T1000 (cell line): ENCODE measurements at regions not wholly inside any gene's neighbourhood (a gene's known extent, or its start where the extent isn't known, plus 50 kb on each side); places are given as distances from the start of the nearest gene placed in this dataset.
A peak's percentile ranks its signal among the peaks of the same experiment; 100 is the strongest.
"Not testable (repeated sequence)": the region's sequence is repeated elsewhere in the genome, so short reads cannot be mapped to it uniquely, and the experiment has no call there.

Source experiments
- DNase-seq: peaks from one replicate; lab custom pipeline; 2025; ENCODE audit warnings: mixed read lengths; lab: John Stamatoyannopoulos, UW

DNA sequence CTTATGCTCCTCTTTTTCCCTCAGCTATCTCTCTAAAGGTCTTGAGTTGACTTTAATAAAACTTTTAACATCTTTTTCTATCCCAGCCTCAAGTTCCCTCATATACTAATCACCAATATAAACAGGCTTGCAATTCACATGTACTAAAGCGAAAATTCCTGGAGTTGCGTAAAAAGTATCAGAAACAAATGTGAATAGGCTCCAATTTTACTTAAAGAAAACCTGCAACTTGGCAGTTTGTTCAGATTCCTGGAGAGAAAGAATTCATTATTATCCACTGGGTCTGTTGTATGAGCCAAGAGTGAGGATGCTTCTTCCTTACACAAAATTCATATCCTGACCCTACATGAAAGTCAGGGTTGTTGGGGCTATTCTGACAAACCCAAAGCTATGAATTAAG lies 384.2 kb downstream of the DTWD2 start:
- DNase-seq: no peak

DNA sequence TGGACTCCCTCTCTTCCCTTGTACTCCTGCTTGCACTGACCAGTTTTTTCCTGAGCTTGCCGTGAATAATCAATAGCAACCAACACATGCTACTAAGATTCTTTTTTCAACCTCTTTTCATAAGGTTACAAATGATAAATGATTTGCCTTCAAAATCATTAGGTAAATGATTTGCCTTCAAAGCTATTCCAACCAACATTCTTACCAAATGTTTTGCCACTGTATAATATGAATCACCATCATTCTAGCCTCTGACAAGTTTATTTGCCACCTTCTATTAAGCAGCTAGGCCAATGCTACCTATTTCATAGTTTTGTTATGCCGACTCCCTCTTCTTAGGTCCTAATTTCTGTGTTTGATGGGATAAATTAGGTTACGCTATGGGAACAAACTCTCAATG lies 385.1 kb downstream of the DTWD2 start:
- DNase-seq: no peak

DNA sequence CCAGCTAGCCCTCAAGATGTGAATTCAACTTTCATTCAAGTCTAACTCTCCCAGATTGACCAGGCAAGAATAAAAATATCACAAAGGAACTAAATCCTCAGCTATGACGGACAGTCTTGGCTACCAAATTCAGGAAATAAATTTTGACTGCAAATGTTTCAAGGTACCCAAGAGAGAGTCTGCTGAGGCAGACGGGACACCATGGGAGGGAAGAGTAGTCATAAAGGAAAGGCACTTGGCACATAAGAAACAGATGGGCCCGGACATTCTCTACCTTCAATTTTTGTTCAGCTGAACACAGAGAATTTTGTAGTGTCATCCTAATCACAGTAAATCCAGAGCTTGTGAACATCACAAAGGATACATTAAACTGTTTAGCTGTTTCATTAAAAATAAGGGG lies 390.0 kb downstream of the DTWD2 start:
- DNase-seq: no peak

DNA sequence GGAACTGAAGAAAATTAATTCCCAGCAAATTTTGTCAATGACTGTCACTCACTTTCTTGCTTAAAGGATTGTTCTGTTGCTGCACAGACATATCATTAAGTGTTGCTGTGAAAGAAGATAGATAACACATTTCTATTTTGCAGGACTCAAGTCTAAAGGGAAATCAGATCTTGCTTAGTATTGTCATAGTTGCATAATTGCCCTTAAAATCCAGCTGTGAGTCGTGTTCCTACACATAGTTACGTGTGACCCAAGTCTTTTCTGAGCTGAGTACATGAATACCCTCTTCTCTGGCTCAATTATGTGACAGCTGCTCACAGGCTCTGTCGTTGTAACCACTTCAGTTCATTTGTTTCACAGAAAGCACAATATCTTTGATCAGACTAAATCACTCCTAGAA lies 390.8 kb downstream of the DTWD2 start:
- no peak for DNase-seq

DNA sequence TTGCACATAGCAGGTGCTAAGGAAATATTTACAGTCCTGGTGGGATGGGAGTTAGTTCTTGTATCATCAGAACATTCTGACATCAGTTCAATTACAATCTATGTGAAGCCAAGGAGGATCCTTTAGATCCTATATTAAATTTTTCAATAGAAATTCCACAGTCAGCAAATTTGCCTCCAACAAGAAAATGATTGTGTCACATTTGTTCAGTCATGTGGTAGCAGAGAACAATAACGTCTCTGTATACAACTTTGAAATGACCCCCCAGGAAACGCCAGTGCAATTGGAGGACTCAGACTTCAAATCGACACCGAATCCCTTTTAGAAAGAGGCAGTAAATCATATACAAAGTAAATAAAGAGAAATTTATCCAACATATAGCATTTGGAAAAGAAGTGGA lies 392.1 kb downstream of the DTWD2 start:
- no peak for DNase-seq

DNA sequence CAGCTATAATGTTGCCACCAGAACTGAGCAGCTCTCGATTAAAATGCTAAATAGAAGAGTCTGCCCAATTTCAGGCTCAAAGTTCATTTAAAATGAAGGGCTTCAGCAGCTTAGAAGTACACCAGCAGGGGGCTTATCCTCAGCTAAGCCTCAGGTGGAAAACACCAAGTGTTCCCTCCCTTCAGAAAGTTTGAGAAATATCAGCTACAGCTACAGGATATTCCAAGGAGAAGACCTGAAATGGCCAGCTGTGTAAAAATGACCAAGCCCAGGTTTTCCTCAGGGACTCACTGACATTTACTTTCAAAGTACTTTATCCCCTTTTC lies 395.4 kb downstream of the DTWD2 start:
- no peak for DNase-seq

DNA sequence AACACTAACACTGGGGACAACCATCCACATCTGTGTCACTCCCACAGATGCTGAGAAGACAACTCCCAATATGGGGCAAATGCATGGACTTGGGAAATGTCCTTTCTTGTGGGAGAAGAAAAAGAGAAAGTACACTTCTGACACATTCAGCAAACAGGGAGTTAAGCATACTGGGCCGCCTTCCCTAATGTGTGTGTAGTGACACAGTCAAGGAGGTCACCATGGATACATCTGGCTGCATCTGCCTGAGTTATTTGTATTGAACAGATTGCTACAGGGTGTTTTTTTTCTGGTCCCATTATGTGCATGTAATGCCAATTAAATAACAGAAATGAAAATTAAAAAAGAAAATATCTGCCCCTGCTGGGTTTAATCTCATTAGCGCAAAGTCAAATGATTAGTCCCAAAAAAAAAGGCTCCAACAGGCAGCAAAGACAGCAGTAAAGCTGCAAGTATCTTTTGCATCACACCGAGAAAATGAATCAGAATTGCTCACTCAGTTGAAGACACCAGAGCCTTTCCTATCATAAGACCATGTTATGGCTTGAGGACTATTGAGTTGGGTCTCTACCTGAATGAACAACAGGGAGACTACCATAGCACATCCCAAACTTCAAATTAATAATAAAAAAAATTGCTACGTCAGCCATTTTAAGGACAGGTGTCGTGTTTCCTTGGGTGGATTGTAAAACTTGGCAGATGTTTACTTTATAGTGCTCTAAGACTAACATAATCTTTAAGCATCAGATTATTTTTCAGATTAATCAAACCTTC lies 395.9 kb downstream of the DTWD2 start:
- no peak for DNase-seq

DNA sequence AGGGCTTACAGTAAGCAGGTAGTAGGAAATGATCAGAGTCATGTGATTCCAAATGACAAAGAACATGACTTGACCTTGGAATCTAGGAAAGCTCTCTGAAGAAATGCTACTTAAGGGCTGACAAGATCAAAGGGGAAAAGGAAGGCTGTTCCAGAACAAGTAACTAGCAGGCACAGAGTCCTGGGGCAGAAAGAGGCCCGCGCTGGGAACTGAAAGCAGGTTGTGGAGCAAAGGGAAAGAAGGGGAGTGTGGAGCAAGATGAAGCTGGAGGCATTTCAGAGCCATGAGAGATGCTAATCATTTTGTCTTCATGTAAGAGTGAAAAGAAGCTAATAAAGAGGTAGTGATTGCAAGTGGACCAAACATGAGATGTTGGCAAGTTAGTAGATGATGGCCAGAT lies 397.5 kb downstream of the DTWD2 start:
- no peak for DNase-seq

DNA sequence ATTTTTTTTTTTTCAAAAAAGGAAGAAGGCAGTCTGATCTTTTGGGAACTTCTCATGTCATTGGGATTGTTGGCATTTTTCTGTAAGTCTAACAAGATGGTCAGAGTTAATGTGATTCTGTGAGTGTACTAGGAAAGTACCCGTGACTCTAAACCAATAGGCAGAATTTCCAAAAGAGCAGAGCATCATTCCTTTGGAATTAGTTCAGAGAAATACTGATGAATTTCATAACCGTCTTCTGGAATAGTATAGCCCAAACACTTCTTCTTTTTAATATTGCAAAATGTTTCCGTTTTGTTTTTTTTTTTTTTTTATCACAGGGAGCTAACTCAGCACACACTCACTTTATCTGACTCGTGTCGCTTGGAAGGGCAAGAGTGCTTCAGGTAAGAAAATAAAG lies 407.4 kb downstream of the DTWD2 start:
- DNase-seq: no peak

DNA sequence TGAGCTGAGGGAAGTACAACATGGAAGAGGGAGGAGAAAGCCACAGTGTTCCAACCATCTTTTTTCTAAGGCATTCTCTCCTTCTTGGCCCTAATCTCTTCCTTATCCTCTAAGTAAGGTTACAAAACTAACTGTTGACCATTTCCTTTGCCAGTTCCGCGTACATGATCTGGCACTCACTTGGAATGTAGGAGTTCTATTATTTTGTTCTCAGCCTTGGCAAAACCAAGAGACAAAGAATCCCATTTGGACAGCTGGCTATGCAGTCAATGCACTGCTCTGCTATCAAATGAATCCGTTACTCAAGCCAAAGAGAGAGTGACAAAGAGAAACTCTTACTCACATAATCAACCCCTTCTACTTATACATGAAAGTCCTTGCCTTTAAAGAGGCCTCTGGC lies 410.3 kb downstream of the DTWD2 start:
- DNase-seq: no peak

DNA sequence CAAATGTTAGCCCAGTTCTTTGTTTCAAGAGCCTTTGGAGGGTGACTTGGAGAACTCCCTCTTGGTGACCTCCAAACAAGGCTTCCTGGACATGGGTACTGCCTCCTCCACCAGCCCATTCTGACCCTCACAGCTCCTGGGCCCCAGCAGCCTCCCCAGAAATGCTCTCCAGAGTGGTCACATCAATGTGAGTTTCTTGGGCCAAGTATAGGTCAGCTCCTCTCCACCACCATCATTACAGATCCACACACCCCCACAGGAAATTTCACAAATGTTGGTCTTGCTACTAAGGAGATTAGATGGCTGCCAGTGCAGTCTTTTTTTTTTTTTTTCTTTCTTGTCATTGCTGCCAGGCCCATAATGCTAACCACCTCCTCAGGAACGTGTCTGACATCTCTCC lies 410.7 kb downstream of the DTWD2 start:
- no peak for DNase-seq

DNA sequence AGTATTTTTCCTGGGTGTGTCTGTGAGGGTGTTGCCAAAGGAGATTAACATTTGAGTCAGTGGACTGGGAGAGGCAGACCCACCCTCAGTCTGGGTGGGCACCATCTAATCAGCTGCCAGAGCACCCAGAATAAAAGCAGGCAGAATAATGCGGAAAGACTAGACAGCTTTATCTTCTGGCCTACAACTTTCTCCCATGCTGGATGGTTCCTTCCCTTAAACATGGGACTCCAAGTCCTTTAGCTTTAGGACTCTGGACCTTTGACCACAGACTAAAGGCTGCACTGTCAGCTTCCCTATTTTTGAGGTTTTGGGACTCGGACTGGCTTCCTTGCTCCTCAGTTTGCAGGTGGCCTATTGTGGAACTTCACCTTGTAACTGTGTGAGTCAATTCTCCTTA lies 418.1 kb downstream of the DTWD2 start:
- not testable (repeated sequence) for DNase-seq

DNA sequence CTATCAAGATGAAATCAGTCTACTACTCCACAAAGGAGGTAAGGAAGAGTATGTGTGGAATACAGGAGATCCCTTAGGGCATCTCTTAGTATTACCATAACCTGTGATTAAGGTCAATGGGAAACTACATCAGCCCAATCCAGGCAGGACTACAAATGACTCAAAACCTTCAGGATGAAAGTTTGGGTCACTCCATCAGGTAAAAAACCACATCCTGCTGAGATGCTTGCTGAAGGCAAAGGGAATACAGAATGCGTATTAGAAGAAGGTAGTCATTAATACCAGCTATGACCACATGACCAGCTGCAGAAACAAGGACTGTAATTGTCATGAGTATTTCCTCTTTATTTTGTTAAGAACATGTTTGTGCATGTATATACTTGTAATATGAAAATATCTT lies 418.8 kb downstream of the DTWD2 start:
- not testable (repeated sequence) for DNase-seq

DNA sequence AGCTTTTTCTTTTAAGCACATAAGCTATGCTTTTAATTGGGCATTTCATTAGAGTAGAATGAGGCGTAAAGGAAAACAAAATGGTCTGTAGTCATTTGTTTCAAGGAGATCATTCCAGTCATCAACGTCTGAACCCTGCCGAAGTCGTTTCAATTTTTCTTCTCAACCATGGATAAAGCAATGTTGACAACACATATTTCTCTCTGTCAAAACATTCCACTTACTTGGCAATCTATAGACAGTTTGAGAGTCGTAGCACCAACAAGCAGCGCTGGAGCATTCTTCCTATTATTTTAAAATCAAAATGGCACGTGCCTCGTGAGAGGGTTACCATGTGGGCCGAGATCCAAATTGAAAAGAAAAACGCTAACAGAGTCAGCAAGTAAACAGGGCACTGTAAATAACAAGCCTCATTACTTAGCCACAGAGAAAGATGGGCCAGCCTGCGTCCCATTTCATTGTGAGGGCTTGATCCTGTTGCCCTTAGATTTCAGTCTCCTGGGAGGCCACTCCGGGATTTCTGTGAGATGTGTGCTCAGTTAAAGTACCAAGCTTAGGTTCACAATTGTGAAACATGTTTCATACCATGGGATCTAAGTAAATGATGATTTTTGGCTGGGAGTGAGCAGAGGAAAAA lies 422.9 kb downstream of the DTWD2 start:
- DNase-seq: no peak

DNA sequence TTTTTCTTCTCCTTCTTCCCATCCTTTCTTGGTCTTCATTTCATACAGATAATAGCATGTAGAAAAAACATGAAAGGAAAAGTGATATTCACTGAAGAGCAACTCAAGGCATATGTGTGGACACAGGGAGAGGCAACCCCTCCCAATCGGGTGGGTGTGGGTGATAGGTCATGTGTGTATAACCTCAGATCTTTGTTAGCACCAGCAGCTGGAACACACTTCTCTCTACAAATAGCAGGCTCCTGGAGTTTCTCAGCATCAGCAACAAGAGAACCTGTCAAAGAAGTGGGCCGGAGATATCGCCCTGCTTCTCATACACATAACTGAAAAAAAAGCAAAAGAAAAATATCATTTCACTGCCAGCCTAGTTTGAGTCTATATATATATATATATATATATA lies 426.4 kb downstream of the DTWD2 start:
- no peak for DNase-seq

DNA sequence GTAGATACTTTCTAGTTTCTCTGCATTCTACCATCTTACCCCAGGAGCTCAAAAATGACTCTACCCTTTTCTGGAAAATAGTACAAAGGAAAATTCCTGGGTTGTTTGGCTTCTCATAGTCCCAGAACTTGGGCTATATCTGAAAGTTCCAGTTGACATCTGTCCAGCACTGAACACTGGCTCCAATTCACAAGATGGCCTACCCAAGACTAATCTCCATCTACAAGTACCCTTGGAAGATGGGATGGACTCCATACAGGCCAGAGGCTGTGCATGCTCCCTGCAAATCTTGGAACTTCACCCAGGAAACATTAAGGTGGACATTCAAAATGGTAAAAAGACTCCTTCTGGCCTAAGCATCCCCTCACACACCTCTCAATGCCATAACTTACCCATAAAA lies 427.1 kb downstream of the DTWD2 start:
- no peak for DNase-seq

DNA sequence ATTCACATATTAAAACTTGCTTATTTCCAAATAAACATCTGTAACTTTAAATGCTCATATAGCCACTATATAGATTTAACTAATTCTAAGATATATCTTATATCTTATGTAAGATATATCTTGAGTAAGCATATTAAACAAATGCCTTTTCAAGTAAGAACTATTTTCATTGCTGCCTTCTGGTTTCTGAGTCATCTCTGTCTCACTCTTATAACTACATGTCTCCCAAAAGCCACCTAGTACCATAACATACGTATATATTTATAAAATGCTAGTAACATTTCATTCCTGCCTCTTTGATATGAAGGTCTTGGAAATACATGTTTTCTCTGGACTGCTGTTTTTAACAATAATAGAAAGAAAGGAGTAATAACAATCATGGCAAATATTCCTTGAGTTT lies 429.5 kb downstream of the DTWD2 start:
- no peak for DNase-seq

DNA sequence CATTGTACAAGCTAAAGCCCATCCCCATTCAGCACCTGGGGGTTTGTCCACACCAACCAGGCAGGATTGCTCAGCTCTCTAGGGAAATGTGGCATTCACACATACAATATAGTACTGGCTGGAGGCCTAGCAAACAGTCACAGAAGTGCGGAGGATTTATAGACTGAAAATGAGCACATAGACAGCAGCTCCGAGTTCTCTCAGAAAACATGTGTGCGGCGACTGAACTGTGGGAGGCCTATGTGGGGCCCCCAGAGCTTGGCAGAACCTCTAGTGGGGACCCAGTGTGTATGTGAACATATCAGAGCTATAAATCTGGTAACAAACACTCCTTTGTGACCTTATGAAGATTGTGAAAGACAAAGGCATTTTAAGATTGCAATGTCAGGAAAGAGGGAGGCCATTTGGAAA lies 431.1 kb downstream of the DTWD2 start:
- no peak for DNase-seq

DNA sequence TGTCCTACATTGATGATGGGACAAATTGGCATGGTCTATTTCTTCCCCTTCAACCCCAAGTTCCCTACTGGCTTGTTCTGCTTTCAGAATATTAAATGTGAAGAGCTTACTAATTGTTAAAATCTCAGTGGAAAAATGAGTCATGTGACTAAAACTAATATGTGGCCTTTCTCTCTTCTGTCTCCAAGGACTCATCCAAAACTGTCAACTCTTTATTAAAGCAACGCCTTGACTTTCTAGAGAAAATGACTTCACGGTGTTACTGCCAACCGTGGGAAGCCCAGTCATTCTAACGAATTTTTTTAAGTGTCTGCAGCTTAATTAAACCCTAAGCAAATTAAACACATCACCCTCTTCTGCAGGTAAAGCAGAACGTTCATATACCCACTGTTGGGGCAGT lies 431.6 kb downstream of the DTWD2 start:
- no peak for DNase-seq

DNA sequence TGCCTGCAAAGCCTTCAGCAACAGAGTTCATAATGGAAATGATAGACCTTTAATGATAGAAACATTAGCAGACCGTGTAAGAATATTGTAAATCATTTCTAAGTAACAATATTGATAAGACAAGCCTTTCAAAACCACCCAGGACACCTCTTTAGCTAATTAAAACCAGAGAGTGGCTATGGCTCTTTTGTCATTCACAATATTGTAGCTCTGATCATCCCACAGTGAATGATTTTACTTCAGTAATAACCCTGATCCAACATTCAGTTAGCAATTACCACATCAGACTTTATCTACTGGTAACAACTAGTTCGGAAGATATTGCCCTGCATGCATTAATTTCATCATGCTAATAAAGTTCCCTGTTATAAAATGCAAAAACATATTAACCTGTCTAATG lies 432.6 kb downstream of the DTWD2 start:
- DNase-seq: no peak

DNA sequence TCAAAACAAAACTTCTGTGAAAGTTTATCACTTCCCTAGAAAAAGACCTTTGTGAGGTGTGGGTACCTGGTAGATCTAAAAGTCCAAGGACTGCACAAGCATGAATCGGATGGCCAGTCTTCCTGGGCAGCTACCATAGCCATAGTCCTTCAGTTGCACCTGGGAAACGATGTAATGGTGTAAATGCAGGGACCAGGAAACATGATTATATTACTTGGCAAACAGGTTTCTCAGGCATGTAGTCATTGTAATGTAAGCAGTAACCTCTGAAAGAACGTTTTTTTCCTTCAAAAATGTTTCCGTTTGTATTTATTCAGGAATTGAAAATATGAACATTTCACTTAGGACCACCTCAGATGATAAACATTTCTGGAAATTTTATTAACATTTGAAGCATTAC lies 433.4 kb downstream of the DTWD2 start:
- DNase-seq: no peak

DNA sequence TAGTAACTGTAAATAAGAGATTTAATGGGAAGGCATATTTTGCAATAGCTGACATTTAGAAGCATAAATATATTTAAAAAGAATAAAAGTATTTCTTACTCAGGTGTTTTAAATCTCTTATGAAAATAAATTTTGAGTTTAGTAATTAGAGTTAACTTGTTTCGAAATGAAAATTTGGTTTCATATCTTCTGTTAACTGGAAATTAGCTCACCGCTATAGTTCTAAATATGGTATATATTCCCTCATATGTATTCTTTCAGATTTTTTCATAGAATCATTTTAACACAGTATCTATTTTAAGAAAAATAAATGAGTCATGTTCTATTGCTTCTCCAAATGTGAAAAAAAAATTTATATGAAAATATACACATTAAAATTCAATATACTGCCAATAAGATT lies 434.1 kb downstream of the DTWD2 start:
- no peak for DNase-seq

DNA sequence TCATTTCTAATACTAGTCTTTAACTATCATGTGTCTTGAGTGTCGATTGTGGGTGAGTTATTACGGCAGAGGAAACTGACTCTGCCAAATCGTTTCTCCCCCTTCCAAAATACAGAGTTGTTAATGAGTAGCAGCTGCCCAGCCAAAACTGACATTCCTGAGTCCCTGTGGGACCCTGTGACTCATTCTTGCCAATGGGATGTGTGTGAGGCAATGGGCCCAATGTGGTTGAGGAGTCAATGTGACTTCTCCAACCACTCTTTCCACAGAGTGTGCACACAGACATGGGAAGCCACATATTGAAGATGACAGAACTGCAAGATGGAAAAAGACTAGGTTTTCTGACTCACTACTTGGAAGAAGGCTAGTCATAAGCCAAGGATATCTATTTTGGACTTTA lies 434.7 kb downstream of the DTWD2 start:
- DNase-seq: peak; percentile 69

DNA sequence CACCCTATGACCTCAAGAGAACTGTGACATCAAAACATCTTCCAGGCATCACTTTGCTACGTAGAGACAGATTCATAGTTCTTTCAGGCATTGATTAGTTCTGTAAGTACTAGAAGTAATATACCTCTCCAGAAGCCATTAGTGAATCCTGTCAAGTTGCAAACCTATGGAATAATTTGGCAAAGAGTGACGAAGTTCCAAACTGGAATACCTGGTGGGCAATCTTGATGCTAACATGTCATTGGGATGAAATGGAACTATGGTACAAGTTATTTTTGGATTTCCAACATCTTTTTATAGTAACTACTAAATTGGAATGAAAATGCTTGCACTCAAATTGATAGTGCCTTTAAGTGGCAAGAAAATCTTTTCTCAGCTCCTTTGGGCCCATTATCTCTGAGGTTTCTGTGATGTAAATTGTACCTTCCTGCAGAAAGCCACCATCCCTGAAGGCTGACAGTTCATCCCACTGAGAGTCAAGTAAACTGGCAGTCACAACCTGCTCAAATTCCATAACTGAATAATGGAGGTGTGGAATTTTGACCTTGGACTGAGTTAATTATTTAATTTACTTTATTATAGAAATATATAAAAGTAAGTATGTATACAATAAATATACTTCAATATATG lies 435.5 kb downstream of the DTWD2 start:
- DNase-seq: no peak
